GM18867 (cell line): ENCODE measurements at regions not wholly inside any gene's neighbourhood (a gene's known extent, or its start where the extent isn't known, plus 50 kb on each side); places are given as distances from the start of the nearest gene placed in this dataset.

Experiments used
- ATAC-seq: cut with Tn5 transposase; IDR thresholded peaks from one replicate; pipeline ENCODE4 v1.9.1; 2021; ENCODE audit warnings: mild to moderate bottlenecking, moderate library complexity; ENCODE audit not compliant: unreplicated experiment

- no peak for ATAC-seq
Measured at GRCh38 chr6:7042654-7043545, 64.9 kb upstream of the RREB1 start.

- ATAC-seq: no peak
Measured at GRCh38 chr6:7045331-7045730, 62.4 kb upstream of the RREB1 start.

- no peak for ATAC-seq
Measured at GRCh38 chr6:7045746-7046145, 62.0 kb upstream of the RREB1 start.

- ATAC-seq: no peak
Measured at GRCh38 chr6:7047128-7047527, 60.6 kb upstream of the RREB1 start.

- ATAC-seq: no peak
Measured at GRCh38 chr6:7047966-7048365, 59.8 kb upstream of the RREB1 start.

- no peak for ATAC-seq
Measured at GRCh38 chr6:7048894-7049293, 58.9 kb upstream of the RREB1 start.

- no peak for ATAC-seq
Measured at GRCh38 chr6:7050004-7050403, 57.8 kb upstream of the RREB1 start.

GRCh38 chr6:7050872-7051779 is 56.6 kb upstream of the RREB1 start:
- ATAC-seq: peak; percentile 37

- ATAC-seq: peak; percentile 71
Measured at GRCh38 chr6:7051780-7052442, 55.9 kb upstream of the RREB1 start.

- no peak for ATAC-seq
Measured at GRCh38 chr6:7052443-7053011, 55.2 kb upstream of the RREB1 start.

GRCh38 chr6:7053125-7053774 is 54.5 kb upstream of the RREB1 start:
- ATAC-seq: no peak
